H9 (cell line): ENCODE measurements at regions not wholly inside any gene's neighbourhood (a gene's known extent, or its start where the extent isn't known, plus 50 kb on each side); places are given as distances from the start of the nearest gene placed in this dataset.

ENCODE experiments used
- DNase-seq: peaks from one replicate; pipeline ENCODE4 v3.0.0-alpha.2; 2017
- H2AFZ ChIP-seq: one replicate; pipeline ENCODE4 v1.6.1; 2013; ENCODE audit warnings: mild to moderate bottlenecking, low read length, control low read depth, moderate library complexity
- H2AK5ac ChIP-seq: 2 replicates; pipeline ENCODE4 v1.6.1; 2013; ENCODE audit warnings: low read length, control low read depth, mixed read lengths; ENCODE audit not compliant: insufficient read length
- H2BK120ac ChIP-seq: one replicate; pipeline ENCODE4 v1.6.1; 2013; ENCODE audit warnings: low read depth, mild to moderate bottlenecking, low read length, control low read depth, inconsistent platforms; ENCODE audit not compliant: poor library complexity, severe bottlenecking
- H2BK12ac ChIP-seq: 2 replicates; pipeline ENCODE4 v1.6.1; 2013; ENCODE audit warnings: low read length, control low read depth, mixed read lengths, low read depth; ENCODE audit not compliant: insufficient read length
- H2BK15ac ChIP-seq: 2 replicates; pipeline ENCODE4 v1.6.1; 2013; ENCODE audit warnings: low read depth, low read length, control low read depth
- H2BK20ac ChIP-seq: one replicate; pipeline ENCODE4 v1.6.1; 2013; ENCODE audit warnings: low read depth, mild to moderate bottlenecking, low read length, control low read depth, inconsistent platforms; ENCODE audit not compliant: poor library complexity, severe bottlenecking
- H2BK5ac ChIP-seq: 2 replicates; pipeline ENCODE4 v1.6.1; 2013; ENCODE audit warnings: low read length, control low read depth, mixed read lengths; ENCODE audit not compliant: insufficient read length
- H3K14ac ChIP-seq: 2 replicates; pipeline ENCODE4 v1.6.1; 2013; ENCODE audit warnings: low read length, control low read depth; ENCODE audit not compliant: insufficient read depth
- H3K18ac ChIP-seq: 2 replicates; pipeline ENCODE4 v1.6.1; 2013; ENCODE audit warnings: low read depth, mild to moderate bottlenecking, mixed read lengths, low read length, control low read depth; ENCODE audit not compliant: insufficient read length
- H3K23ac ChIP-seq: 2 replicates; pipeline ENCODE4 v1.6.1; 2013; ENCODE audit warnings: low read length, control low read depth, mixed read lengths, low read depth; ENCODE audit not compliant: insufficient read length
- H3K23me2 ChIP-seq: 2 replicates; pipeline ENCODE4 v1.6.1; 2013; ENCODE audit warnings: low read depth, mild to moderate bottlenecking, mixed read lengths, low read length, control low read depth; ENCODE audit not compliant: insufficient read length, poor library complexity, severe bottlenecking
- H3K27ac ChIP-seq: 2 replicates; pipeline ENCODE4 v1.5.1; 2013; ENCODE audit warnings: low read length, control low read depth, mixed read lengths, low read depth; ENCODE audit not compliant: insufficient read length
- H3K27me3 ChIP-seq: 2 replicates; pipeline ENCODE4 v1.6.1; 2013; ENCODE audit warnings: low read length, control low read depth, inconsistent platforms; ENCODE audit not compliant: insufficient read depth
- H3K4ac ChIP-seq: 2 replicates; pipeline ENCODE4 v1.6.1; 2013; ENCODE audit warnings: low read depth, mild to moderate bottlenecking, control low read depth, inconsistent platforms, low read length, moderate library complexity
- H3K4me1 ChIP-seq: 2 replicates; pipeline ENCODE4 v1.6.1; 2013; ENCODE audit warnings: low read length, control low read depth, inconsistent platforms; ENCODE audit not compliant: insufficient read depth
- H3K4me2 ChIP-seq: 2 replicates; pipeline ENCODE4 v1.6.1; 2013; ENCODE audit warnings: low read length, control low read depth, mixed read lengths; ENCODE audit not compliant: insufficient read length, insufficient read depth
- H3K56ac ChIP-seq: 2 replicates; pipeline ENCODE4 v1.6.1; 2013; ENCODE audit warnings: low read depth, mild to moderate bottlenecking, mixed read lengths, low read length, control low read depth; ENCODE audit not compliant: insufficient read length
- H3K79me1 ChIP-seq: 2 replicates; pipeline ENCODE4 v1.6.1; 2013; ENCODE audit warnings: low read depth, mild to moderate bottlenecking, moderate library complexity, low read length, control low read depth, inconsistent platforms; ENCODE audit not compliant: insufficient read depth, poor library complexity, severe bottlenecking
- H3K79me2 ChIP-seq: 2 replicates; pipeline ENCODE4 v1.6.1; 2013; ENCODE audit warnings: low read length, control low read depth, inconsistent platforms; ENCODE audit not compliant: insufficient read depth
- H3K9ac ChIP-seq: 2 replicates; pipeline ENCODE4 v1.6.1; 2013; ENCODE audit warnings: low read length, control low read depth, mixed read lengths; ENCODE audit not compliant: insufficient read length; ENCODE audit errors: extremely low read depth
- H3K9me3 ChIP-seq: one replicate; pipeline ENCODE4 v1.6.1; 2013; ENCODE audit warnings: low read depth, low read length, inconsistent platforms; ENCODE audit not compliant: control insufficient read depth
- H3T11ph ChIP-seq: one replicate; pipeline ENCODE4 v1.6.1; 2013; ENCODE audit warnings: mild to moderate bottlenecking, low read length, control low read depth, inconsistent platforms
- H4K20me1 ChIP-seq: one replicate; pipeline ENCODE4 v1.6.1; 2013; ENCODE audit not compliant: control insufficient read depth, insufficient read length, insufficient read depth
- H4K5ac ChIP-seq: 2 replicates; pipeline ENCODE4 v1.6.1; 2013; ENCODE audit warnings: low read depth, mild to moderate bottlenecking, mixed read lengths, low read length, control low read depth; ENCODE audit not compliant: insufficient read length
- H4K8ac ChIP-seq: replicated peaks from 2 replicates; pipeline ENCODE4 v1.6.1; 2013; ENCODE audit warnings: low read length, control low read depth, mixed read lengths, low read depth; ENCODE audit not compliant: insufficient read length
- H4K91ac ChIP-seq: 2 replicates; pipeline ENCODE4 v1.6.1; 2013; ENCODE audit warnings: low read depth, mild to moderate bottlenecking, moderate library complexity, mixed read lengths, low read length, control low read depth; ENCODE audit not compliant: insufficient read length
- H3K27ac Mint-ChIP-seq, 3 experiments: 2 replicates in 2 of 3; 3 replicates in 1 of 3; pipeline ENCODE4 v1.8.0; 2020 to 2021; ENCODE audit warnings: mixed read lengths in 3 of 3, mild to moderate bottlenecking in 1 of 3, moderate library complexity in 1 of 3
- H3K27me3 Mint-ChIP-seq: 2 replicates; pipeline ENCODE4 v1.8.0; 2021; ENCODE audit warnings: low read depth, mild to moderate bottlenecking, moderate library complexity, mixed read lengths
- H3K36me3 Mint-ChIP-seq, 3 experiments: 2 replicates in 2 of 3; 3 replicates in 1 of 3; pipeline ENCODE4 v1.8.0; 2020 to 2021; ENCODE audit warnings: low read depth in 3 of 3, mixed read lengths in 3 of 3; ENCODE audit not compliant: insufficient read depth in 1 of 3
- H3K4me1 Mint-ChIP-seq, 2 experiments: 2 replicates each; pipeline ENCODE4 v1.8.0; 2020; ENCODE audit warnings: mixed read lengths in 2 of 2
- H3K4me3 Mint-ChIP-seq, 2 experiments: 2 replicates in 1 of 2; 3 replicates in 1 of 2; pipeline ENCODE4 v1.8.0; 2020 to 2021; ENCODE audit warnings: mild to moderate bottlenecking in 2 of 2, mixed read lengths in 2 of 2, moderate library complexity in 1 of 2
- H3K9me3 Mint-ChIP-seq, 2 experiments: 2 replicates in 1 of 2; 3 replicates in 1 of 2; pipeline ENCODE4 v1.8.0; 2020; ENCODE audit warnings: mild to moderate bottlenecking in 2 of 2, mixed read lengths in 2 of 2, moderate library complexity in 1 of 2
- WGBS: extraction: QIAGEN DNeasy Blood & Tissue Kit; methylation state at CpG from one replicate; pipeline ENCODE4 v1.1.7; 2013; ENCODE audit warnings: missing lambda C conversion rate, low lambda C conversion rate, mixed read lengths; ENCODE audit not compliant: insufficient read length; ENCODE audit errors: extremely low coverage; 5-methylcytosine and 5-hydroxymethylcytosine counted together
- TF ChIP-seq, protein P1 (sequence below): fragments of 200-600 bp; sonication (generic); conservative IDR thresholded peaks from 3 replicates; pipeline ENCODE4 v1.8.0; 2021; ENCODE audit warnings: antibody characterized with exemption, mild to moderate bottlenecking

DNA sequence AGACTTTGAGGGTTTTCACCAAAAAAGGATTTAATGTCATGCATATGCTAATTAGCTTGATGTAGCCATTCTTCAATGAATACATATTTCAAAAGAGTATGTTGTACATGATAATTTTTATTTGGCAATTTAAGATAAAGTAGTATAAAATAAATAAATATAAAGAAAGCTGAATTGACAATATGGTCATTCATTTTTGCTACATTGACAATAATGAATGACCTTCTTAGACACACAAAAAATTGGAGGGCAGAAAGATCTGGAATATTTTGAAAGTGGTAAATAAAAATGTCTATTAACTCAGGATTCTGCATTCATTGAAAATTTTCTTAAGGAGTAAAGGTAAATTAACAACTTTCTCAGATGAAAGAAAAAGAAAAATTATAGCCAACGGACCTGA, 324.8 kb upstream of the FTMT start:
- H2BK15ac ChIP-seq = no peak overlapping the region
- H2AFZ ChIP-seq = no peak overlapping the region
- no peak overlapping the region for H3K4me3 Mint-ChIP-seq
- no peak overlapping the region for H3K27ac ChIP-seq
- H2AK5ac ChIP-seq = no peak overlapping the region
- no peaks in the 10 kb centered on the region for H3K27me3 Mint-ChIP-seq
- no peak overlapping the region for H3K18ac ChIP-seq
- no peak overlapping the region for H4K5ac ChIP-seq
- no peaks in the 10 kb centered on the region for H3K27me3 ChIP-seq
- TF ChIP-seq, protein P1, sequence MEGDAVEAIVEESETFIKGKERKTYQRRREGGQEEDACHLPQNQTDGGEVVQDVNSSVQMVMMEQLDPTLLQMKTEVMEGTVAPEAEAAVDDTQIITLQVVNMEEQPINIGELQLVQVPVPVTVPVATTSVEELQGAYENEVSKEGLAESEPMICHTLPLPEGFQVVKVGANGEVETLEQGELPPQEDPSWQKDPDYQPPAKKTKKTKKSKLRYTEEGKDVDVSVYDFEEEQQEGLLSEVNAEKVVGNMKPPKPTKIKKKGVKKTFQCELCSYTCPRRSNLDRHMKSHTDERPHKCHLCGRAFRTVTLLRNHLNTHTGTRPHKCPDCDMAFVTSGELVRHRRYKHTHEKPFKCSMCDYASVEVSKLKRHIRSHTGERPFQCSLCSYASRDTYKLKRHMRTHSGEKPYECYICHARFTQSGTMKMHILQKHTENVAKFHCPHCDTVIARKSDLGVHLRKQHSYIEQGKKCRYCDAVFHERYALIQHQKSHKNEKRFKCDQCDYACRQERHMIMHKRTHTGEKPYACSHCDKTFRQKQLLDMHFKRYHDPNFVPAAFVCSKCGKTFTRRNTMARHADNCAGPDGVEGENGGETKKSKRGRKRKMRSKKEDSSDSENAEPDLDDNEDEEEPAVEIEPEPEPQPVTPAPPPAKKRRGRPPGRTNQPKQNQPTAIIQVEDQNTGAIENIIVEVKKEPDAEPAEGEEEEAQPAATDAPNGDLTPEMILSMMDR = no peak
- no peaks in the 10 kb centered on the region for H3K9me3 ChIP-seq
- H2BK20ac ChIP-seq = no peak overlapping the region
- H3K9me3 Mint-ChIP-seq = peaks cover 6 to 9% of the 10 kb centered on the region in 2 experiments; a peak in 3 of 5 replicates
- H3K4me1 Mint-ChIP-seq = no peaks in the 10 kb centered on the region
- no peak overlapping the region for H3K9ac ChIP-seq
- no peak overlapping the region for H2BK12ac ChIP-seq
- no peaks in the 10 kb centered on the region for H3K79me2 ChIP-seq
- H2BK5ac ChIP-seq = no peak overlapping the region
- H3K4me2 ChIP-seq = no peak overlapping the region
- no peaks in the 10 kb centered on the region for H3K4me1 ChIP-seq
- peaks cover 0 to 10% (median 3%) of the 10 kb centered on the region in 3 experiments; a peak in 1 of 7 replicates for H3K36me3 Mint-ChIP-seq
- no peak for DNase-seq
- H3K4ac ChIP-seq = no peak overlapping the region
- no peak overlapping the region for H3K27ac Mint-ChIP-seq
- WGBS = no CpG with 5 or more reads among the region's 1 CpG
- H4K8ac ChIP-seq = no peak overlapping the region
- H3K56ac ChIP-seq = no peak overlapping the region
- no peak overlapping the region for H3K14ac ChIP-seq
- no peak overlapping the region for H4K91ac ChIP-seq
- H4K20me1 ChIP-seq = no peaks in the 10 kb centered on the region
- no peak overlapping the region for H3T11ph ChIP-seq
- H3K79me1 ChIP-seq = no peaks in the 10 kb centered on the region
- H3K23ac ChIP-seq = no peak overlapping the region
- no peak overlapping the region for H2BK120ac ChIP-seq
- H3K23me2 ChIP-seq = no peaks in the 10 kb centered on the region
